ENCODE measurements at regions not wholly inside any gene's neighbourhood (a gene's known extent, or its start where the extent isn't known, plus 50 kb on each side); places are given as distances from the start of the nearest gene placed in this dataset.

- no peak for DNase-seq
- no peak for TF ChIP-seq CTCF (IDR thresholded peaks at IDR 0.05; ENCODE audit: low read length)
- no peak for TF ChIP-seq EZH2phosphoT487 (IDR thresholded peaks at IDR 0.05; ENCODE audit: low read length)
- TF ChIP-seq EZH2 (optimal IDR thresholded peaks at IDR 0.05; ENCODE audit: low read depth, low read length), result no peak
Observed at GRCh38 chr3:168152149-168152548, 56.4 kb upstream of the GOLIM4 start.

More at GRCh38 chr3:168152149-168152548, 56.4 kb upstream of the GOLIM4 start:
- H3K27me3 ChIP-seq (replicated peaks; ENCODE audit: insufficient read depth, low read length), result no peaks in the 10 kb centered on the region
- no peak overlapping the region for H3K9ac ChIP-seq (ENCODE audit: low read length)
- no peak overlapping the region for H2AFZ ChIP-seq (ENCODE audit: low read length)
- no peaks in the 10 kb centered on the region for H3K4me1 ChIP-seq (ENCODE audit: low read length)
- H4K20me1 ChIP-seq (ENCODE audit: insufficient read depth, low read length), result no peaks in the 10 kb centered on the region
- H3K79me2 ChIP-seq (ENCODE audit: low read length), result no peaks in the 10 kb centered on the region
- H3K4me2 ChIP-seq (ENCODE audit: low read depth, low read length), result no peak overlapping the region
- no peaks in the 10 kb centered on the region for H3F3A ChIP-seq (ENCODE audit: insufficient read depth, low read length)
- H3K27ac ChIP-seq (ENCODE audit: low read length), result no peak overlapping the region
- no peaks in the 10 kb centered on the region for H3K36me3 ChIP-seq (replicated peaks; ENCODE audit: insufficient read depth, low read length)
- H3K9me3 ChIP-seq (replicated peaks; ENCODE audit: insufficient read depth, low read length), result no peaks in the 10 kb centered on the region
- H3K4me3 ChIP-seq (ENCODE audit: low read length), result no peak overlapping the region
- no peaks in the 10 kb centered on the region for H3K9me2 ChIP-seq (replicated peaks; ENCODE audit: insufficient read depth, low read length)

Data from MM.1S (cell line).